OCI-LY1 (cell line): ENCODE measurements at regions not wholly inside any gene's neighbourhood (a gene's known extent, or its start where the extent isn't known, plus 50 kb on each side); places are given as distances from the start of the nearest gene placed in this dataset.
"Not testable (repeated sequence)": the region's sequence is repeated elsewhere in the genome, so short reads cannot be mapped to it uniquely, and the experiment has no call there.

Experiments
- H2AFZ ChIP-seq: fragments of 200-600 bp; sonication (generic), shearing (Covaris generic); 2 replicates; pipeline ENCODE4 v1.6.0; 2014; ENCODE audit warnings: antibody characterized with exemption, mild to moderate bottlenecking, low read length
- H3F3A ChIP-seq: fragments of 200-600 bp; sonication (generic), shearing (Covaris generic); 2 replicates; pipeline ENCODE4 v1.6.0; 2014; ENCODE audit warnings: mild to moderate bottlenecking, antibody characterized with exemption, low read length, moderate library complexity; ENCODE audit not compliant: insufficient read depth
- H3K27ac ChIP-seq: fragments of 200-600 bp; sonication (generic); 2 replicates; pipeline ENCODE4 v1.5.1; 2014; ENCODE audit warnings: low read length, mixed run types, mild to moderate bottlenecking, low read depth; ENCODE audit not compliant: poor library complexity, severe bottlenecking
- H3K27me3 ChIP-seq: fragments of 200-600 bp; sonication (generic); 2 replicates; pipeline ENCODE4 v1.6.0; 2014; ENCODE audit warnings: antibody characterized with exemption, mild to moderate bottlenecking, low read length, moderate library complexity; ENCODE audit not compliant: insufficient read depth
- H3K36me3 ChIP-seq: fragments of 200-600 bp; sonication (generic); 2 replicates; pipeline ENCODE4 v1.6.1; 2014; ENCODE audit warnings: mild to moderate bottlenecking, antibody characterized with exemption, low read length, moderate library complexity, mixed read lengths; ENCODE audit not compliant: insufficient read depth
- H3K4me1 ChIP-seq: fragments of 200-600 bp; sonication (generic); 2 replicates; pipeline ENCODE4 v1.5.1; 2014; ENCODE audit warnings: mild to moderate bottlenecking, low read length, moderate library complexity; ENCODE audit not compliant: insufficient read depth, severe bottlenecking
- H3K4me2 ChIP-seq: fragments of 200-600 bp; sonication (generic), shearing (Covaris generic); 2 replicates; pipeline ENCODE4 v1.6.1; 2014; ENCODE audit warnings: low read length
- H3K4me3 ChIP-seq: fragments of 200-600 bp; sonication (generic); 2 replicates; pipeline ENCODE4 v1.5.1; 2014; ENCODE audit warnings: low read length, low read depth, mild to moderate bottlenecking, mixed read lengths; ENCODE audit not compliant: poor library complexity, severe bottlenecking
- H3K79me2 ChIP-seq: fragments of 200-600 bp; shearing (Covaris generic); 2 replicates; pipeline ENCODE4 v1.6.1; 2016; ENCODE audit warnings: mixed run types, low read length, mixed read lengths; ENCODE audit not compliant: insufficient read depth
- H3K9ac ChIP-seq: fragments of 200-600 bp; sonication (generic), shearing (Covaris generic); 2 replicates; pipeline ENCODE4 v1.6.1; 2014; ENCODE audit warnings: mild to moderate bottlenecking, low read length, mixed read lengths
- H3K9me2 ChIP-seq: fragments of 200-600 bp; sonication (generic), shearing (Covaris generic); 2 replicates; pipeline ENCODE4 v1.6.1; 2014; ENCODE audit warnings: low read depth, mild to moderate bottlenecking, low read length, mixed read lengths
- H3K9me3 ChIP-seq: fragments of 200-600 bp; shearing (Covaris generic); 2 replicates; pipeline ENCODE4 v1.6.1; 2014; ENCODE audit warnings: low read length, mixed read lengths
- H4K20me1 ChIP-seq: fragments of 200-600 bp; sonication (generic), shearing (Covaris generic); 2 replicates; pipeline ENCODE4 v1.6.0; 2016; ENCODE audit warnings: mild to moderate bottlenecking, low read length; ENCODE audit not compliant: insufficient read depth
- EZH2 ChIP-seq: fragments of 200-600 bp; sonication (generic), shearing (Covaris generic); IDR thresholded peaks from 2 replicates; pipeline ENCODE4 v1.8.0; 2017; ENCODE audit warnings: borderline replicate concordance, mixed run types, mild to moderate bottlenecking, antibody characterized with exemption, low read length, moderate library complexity, mixed read lengths
- TF ChIP-seq, protein P1 (sequence below): fragments of 200-600 bp; sonication (generic), shearing (Covaris generic); IDR thresholded peaks from 2 replicates; pipeline ENCODE4 v1.5.1; 2017; ENCODE audit warnings: mild to moderate bottlenecking, antibody characterized with exemption, low read length, moderate library complexity, mixed read lengths

DNA sequence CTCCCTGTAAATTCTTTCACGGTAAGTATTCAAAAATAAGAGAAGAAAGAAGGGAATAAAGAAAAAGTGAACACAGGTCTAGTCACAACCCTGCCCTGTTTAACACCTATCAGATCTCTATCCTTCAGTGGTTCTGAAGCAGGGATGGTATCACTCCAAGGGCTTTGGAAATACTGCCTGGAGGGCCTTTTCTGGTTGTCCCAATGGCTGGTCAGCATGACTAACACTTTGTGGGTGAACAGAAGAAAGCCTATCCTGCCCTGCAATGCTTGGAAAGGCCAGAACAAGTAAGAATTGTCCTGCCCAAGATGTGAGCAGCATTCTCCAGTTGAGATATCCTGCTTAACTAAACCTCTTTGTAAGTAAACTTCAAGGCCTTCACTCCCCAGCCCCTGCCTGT, 124.9 kb downstream of the TMEM167A start:
- H3K27ac ChIP-seq, result no peak overlapping the region
- H3F3A ChIP-seq, result no peaks in the 10 kb centered on the region
- H2AFZ ChIP-seq, result no peak overlapping the region
- H3K4me2 ChIP-seq, result no peak overlapping the region
- H3K9me2 ChIP-seq, result no peaks in the 10 kb centered on the region
- 0 out of 2 replicates have a peak, but pooled peaks cover 3% of the 10 kb centered on the region for H3K9me3 ChIP-seq
- no peaks in the 10 kb centered on the region for H3K36me3 ChIP-seq
- H3K4me1 ChIP-seq, result no peaks in the 10 kb centered on the region
- no peaks in the 10 kb centered on the region for H3K79me2 ChIP-seq
- no peaks in the 10 kb centered on the region for H3K27me3 ChIP-seq
- no peak overlapping the region for H3K9ac ChIP-seq
- no peak overlapping the region for H3K4me3 ChIP-seq
- no peaks in the 10 kb centered on the region for H4K20me1 ChIP-seq
- TF ChIP-seq, protein P1, sequence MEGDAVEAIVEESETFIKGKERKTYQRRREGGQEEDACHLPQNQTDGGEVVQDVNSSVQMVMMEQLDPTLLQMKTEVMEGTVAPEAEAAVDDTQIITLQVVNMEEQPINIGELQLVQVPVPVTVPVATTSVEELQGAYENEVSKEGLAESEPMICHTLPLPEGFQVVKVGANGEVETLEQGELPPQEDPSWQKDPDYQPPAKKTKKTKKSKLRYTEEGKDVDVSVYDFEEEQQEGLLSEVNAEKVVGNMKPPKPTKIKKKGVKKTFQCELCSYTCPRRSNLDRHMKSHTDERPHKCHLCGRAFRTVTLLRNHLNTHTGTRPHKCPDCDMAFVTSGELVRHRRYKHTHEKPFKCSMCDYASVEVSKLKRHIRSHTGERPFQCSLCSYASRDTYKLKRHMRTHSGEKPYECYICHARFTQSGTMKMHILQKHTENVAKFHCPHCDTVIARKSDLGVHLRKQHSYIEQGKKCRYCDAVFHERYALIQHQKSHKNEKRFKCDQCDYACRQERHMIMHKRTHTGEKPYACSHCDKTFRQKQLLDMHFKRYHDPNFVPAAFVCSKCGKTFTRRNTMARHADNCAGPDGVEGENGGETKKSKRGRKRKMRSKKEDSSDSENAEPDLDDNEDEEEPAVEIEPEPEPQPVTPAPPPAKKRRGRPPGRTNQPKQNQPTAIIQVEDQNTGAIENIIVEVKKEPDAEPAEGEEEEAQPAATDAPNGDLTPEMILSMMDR, result no peak
- no peak for TF ChIP-seq EZH2

DNA sequence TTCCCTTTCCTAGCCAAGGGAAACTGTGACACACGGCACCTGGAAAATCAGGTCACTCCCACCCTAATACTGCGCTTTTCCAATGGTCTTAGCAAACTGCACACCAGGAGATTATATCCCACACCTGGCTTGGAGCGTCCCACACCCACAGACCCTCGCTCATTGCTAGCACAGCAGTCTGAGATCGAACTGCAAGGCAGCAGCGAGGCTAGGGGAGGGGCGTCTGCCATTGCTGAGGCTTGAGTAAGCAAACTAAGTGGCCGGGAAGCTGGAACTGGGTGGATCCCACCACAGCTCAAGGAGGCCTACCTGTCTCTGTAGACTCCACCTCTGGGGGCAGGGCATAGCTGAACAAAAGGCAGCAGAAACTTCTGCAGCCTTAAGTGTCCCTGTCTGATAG, 132.9 kb downstream of the TMEM167A start:
- not testable (repeated sequence) for H3K27ac ChIP-seq, H3K4me2 ChIP-seq, H3K4me3 ChIP-seq, H3K9ac ChIP-seq, H3K79me2 ChIP-seq, H4K20me1 ChIP-seq, H3K9me2 ChIP-seq, H3K9me3 ChIP-seq, H3K36me3 ChIP-seq, H3K27me3 ChIP-seq, H2AFZ ChIP-seq, H3F3A ChIP-seq, H3K4me1 ChIP-seq

DNA sequence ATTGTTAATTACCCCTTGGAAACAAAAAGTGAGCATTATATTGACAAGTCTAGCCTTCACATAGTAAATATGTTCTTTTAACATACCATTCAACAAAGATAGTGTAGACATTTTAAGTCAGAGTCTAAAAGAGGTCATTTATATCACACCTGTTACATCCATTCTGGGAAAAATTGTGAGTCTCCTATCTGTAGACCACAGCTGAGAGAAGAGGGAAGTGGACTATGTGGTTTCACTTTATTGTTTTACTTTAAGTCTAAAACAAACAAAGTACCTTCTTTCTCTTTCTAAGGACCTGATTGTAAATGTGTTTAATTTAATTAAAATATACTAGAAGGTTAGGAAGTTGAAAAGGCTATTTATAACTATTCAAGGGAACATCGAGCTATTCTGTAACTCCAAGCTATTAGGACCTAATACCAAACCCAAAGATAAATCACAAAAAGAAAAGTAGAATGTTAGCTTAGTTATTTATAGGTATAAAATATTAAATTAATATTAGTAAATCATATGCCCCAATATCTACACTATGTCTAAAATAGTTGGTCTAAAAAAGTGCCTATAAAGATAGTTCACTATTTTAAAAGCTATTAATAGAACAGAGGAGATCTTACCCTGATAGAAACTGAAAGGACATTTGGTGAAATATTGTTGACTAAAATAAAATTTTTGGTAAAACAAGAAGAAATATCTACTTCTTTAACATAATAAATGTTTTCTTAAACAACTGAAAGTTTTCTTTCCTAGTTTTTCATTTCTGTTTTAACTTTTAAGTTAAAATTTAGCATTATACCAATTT, 134.9 kb downstream of the TMEM167A start:
- Histone ChIP-seq H3K9me3 (no peaks in the 10 kb centered on the region), H2AFZ (no peak overlapping the region), H3K9ac (no peak overlapping the region), H3K9me2 (no peaks in the 10 kb centered on the region), H3K27me3 (no peaks in the 10 kb centered on the region), H3K4me1 (no peaks in the 10 kb centered on the region), H3F3A (no peaks in the 10 kb centered on the region), H3K36me3 (no peaks in the 10 kb centered on the region), H4K20me1 (no peaks in the 10 kb centered on the region), H3K4me2 (no peak overlapping the region), H3K27ac (no peak overlapping the region), H3K4me3 (no peak overlapping the region), H3K79me2 (no peaks in the 10 kb centered on the region)
- no peak for TF ChIP-seq EZH2
- TF ChIP-seq, protein P1, result no peak
